ENCODE measurements at regions not wholly inside any gene's neighbourhood (a gene's known extent, or its start where the extent isn't known, plus 50 kb on each side); places are given as distances from the start of the nearest gene placed in this dataset.

GRCh38 chr4:126568652-126569570 lies 1063.8 kb upstream of the INTU start:
- TF ChIP-seq CTCF (IDR thresholded peaks at IDR 0.05): no peak
- no peak for TF ChIP-seq POLR2A (IDR thresholded peaks at IDR 0.05)

All from Peyer's patch (tissue), 4 donors.